ENCODE measurements at regions not wholly inside any gene's neighbourhood (a gene's known extent, or its start where the extent isn't known, plus 50 kb on each side); places are given as distances from the start of the nearest gene placed in this dataset.

DNA sequence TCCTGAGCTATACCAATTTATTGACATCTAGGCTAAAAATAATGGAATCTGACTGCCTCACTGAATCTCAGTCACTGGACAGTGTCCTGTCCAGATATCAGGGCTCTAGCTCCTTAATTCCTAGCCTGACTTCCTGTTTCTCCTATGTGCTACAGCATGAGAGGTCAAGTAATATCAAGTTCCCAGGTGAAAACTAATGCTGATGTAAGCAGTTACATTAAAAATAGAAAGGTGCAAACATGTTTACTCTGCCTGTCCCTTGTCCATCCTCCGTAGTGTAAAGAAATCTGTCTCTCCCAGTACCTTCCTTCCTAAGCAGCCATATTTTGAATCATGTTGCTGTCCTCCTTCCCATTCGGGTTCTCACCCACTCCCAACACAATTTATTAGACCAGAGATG lies 145.9 kb upstream of the GHR start:
- in situ Hi-C loops (cut with MboI; ENCODE audit: low sequenced_read_pairs, unreplicated experiment): no loop called here
- DNase-seq (ENCODE audit: low spot score): no peak
- TF ChIP-seq CTCF (IDR thresholded peaks at IDR 0.05; ENCODE audit: borderline replicate concordance, control extremely low read depth, extremely low read depth, insufficient read depth, missing control alignments): no peak

- DNase-seq (ENCODE audit: low spot score): no peak
- no peak for TF ChIP-seq CTCF (IDR thresholded peaks at IDR 0.05; ENCODE audit: borderline replicate concordance, control extremely low read depth, extremely low read depth, insufficient read depth, missing control alignments)
- in situ Hi-C loops (cut with MboI; ENCODE audit: low sequenced_read_pairs, unreplicated experiment): no loop called here
These were observed 138.7 kb upstream of the GHR start for GRCh38 chr5:42284584-42284983.

GRCh38 chr5:42285230-42285629 lies 138.0 kb upstream of the GHR start:
- no peak for DNase-seq (ENCODE audit: low spot score)
- in situ Hi-C loops (cut with MboI; ENCODE audit: low sequenced_read_pairs, unreplicated experiment): no loop called here
- no peak for TF ChIP-seq CTCF (IDR thresholded peaks at IDR 0.05; ENCODE audit: borderline replicate concordance, control extremely low read depth, extremely low read depth, insufficient read depth, missing control alignments)

GRCh38 chr5:42300496-42300895 lies 122.7 kb upstream of the GHR start:
- no peak for TF ChIP-seq CTCF (IDR thresholded peaks at IDR 0.05; ENCODE audit: borderline replicate concordance, control extremely low read depth, extremely low read depth, insufficient read depth, missing control alignments)
- in situ Hi-C loops (cut with MboI; ENCODE audit: low sequenced_read_pairs, unreplicated experiment): no loop called here
- no peak for DNase-seq (ENCODE audit: low spot score)

DNA sequence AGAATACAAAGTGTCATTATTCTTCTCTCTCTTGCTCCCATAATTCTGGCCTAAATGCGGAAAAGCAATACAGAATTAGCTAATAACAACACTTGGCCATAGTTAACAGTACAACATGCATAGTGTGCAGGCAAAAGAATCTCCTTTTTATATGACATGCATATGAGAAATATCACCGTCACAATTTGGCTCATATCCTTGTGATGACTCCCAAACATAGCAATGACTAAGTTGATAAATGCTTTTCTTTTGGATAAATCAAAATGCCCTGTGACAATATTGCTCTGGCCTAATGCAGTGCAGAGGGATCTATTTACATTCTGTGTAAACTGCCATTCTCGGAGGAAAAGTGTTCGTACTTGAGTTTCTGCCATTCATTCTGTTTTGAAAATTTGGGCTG lies 121.9 kb upstream of the GHR start:
- in situ Hi-C loops (cut with MboI; ENCODE audit: low sequenced_read_pairs, unreplicated experiment): no loop called here
- no peak for DNase-seq (ENCODE audit: low spot score)
- TF ChIP-seq CTCF (IDR thresholded peaks at IDR 0.05; ENCODE audit: borderline replicate concordance, control extremely low read depth, extremely low read depth, insufficient read depth, missing control alignments): no peak

DNA sequence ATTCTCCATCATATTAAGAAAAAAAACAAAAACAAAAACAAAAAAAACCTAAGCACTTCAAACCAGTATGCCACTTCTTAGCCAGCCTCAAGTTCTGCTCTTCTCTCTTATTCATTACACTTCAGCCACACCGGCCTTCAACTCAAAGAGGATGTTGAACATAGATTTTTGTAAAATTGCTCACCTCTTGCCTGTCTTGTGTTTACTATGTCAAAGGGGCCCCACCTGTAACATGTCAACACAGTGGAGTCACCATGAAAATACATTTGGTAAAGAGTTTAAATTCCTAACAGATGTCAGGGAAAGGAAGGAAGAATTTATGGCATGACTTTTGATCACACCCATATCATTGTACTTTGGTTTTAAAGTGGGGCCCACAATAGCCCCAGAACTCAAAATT lies 121.1 kb upstream of the GHR start:
- in situ Hi-C loops (cut with MboI; ENCODE audit: low sequenced_read_pairs, unreplicated experiment): no loop called here
- no peak for DNase-seq (ENCODE audit: low spot score)
- no peak for TF ChIP-seq CTCF (IDR thresholded peaks at IDR 0.05; ENCODE audit: borderline replicate concordance, control extremely low read depth, extremely low read depth, insufficient read depth, missing control alignments)

DNA sequence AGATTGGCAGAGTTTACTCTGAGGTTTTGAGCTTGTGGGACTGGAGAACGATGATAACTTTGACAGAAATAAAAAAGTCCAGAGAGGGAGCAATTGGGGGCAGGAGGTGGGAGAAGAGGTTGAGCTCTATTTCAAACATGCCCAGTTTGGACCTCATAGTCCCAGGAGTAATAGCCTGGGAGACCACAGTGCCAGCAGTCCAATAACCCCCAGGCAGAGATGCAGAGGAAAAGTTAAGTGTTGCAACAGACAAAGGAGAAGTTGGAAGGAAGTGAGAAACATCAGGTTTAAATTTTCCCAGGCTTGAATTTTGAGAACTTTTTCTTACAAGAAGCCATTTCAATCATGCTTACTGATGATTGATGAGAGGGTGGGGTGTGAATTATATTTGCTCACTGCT lies 117.0 kb upstream of the GHR start:
- DNase-seq (ENCODE audit: low spot score): no peak
- in situ Hi-C loops (cut with MboI; ENCODE audit: low sequenced_read_pairs, unreplicated experiment): no loop called here
- TF ChIP-seq CTCF (IDR thresholded peaks at IDR 0.05; ENCODE audit: borderline replicate concordance, control extremely low read depth, extremely low read depth, insufficient read depth, missing control alignments): no peak

All from GM13976 (cell line).